HG02588 (cell line): ENCODE measurements at regions not wholly inside any gene's neighbourhood (a gene's known extent, or its start where the extent isn't known, plus 50 kb on each side); places are given as distances from the start of the nearest gene placed in this dataset.
"Not testable (repeated sequence)": the region's sequence is repeated elsewhere in the genome, so short reads cannot be mapped to it uniquely, and the experiment has no call there.

Source experiments
- ATAC-seq: cut with Tn5 transposase; IDR thresholded peaks from one replicate; pipeline ENCODE4 v1.9.1; 2021; ENCODE audit warnings: mild to moderate bottlenecking, moderate library complexity; ENCODE audit not compliant: unreplicated experiment

DNA sequence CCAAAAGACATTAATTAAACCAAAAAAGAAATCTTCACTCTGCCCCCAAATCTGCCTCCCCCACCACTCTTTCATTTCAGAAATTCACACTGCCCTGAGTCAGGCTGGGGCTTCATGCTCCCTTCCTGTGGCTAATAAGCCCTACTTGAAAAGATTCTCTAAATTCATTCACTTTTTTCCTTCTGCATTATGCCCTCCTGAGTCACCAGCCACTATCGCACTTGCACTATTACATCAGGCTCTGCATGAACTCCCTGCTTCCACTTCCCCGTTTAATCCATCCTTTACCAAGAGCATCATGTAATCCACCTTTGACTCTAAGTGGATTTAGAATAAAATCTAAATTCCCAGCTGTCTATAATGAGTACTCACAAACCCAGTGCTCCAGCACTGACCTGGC lies 295.4 kb upstream of the KLF3 start:
- no peak for ATAC-seq

DNA sequence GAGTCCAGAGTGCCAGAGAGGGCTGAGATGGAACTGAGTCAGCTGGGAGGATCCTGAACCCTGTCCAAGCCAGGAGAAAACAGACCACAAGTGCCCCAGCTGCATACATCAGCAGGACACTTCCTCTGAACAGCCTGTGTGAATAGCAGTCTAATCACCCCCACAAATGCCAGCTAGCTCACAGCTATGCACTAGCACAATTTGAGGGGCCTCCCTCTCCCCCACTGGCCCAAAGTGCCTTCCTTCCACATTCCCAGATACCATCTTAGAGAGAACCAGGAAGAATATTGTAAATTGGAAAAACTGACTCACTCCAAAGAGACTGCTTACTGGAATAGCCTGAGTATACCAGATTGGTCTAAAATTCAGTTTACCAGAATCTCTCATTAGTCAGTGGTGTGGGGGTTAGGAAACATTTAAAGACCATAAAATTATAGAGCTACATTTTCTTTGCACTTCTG lies 292.6 kb upstream of the KLF3 start:
- no peak for ATAC-seq

DNA sequence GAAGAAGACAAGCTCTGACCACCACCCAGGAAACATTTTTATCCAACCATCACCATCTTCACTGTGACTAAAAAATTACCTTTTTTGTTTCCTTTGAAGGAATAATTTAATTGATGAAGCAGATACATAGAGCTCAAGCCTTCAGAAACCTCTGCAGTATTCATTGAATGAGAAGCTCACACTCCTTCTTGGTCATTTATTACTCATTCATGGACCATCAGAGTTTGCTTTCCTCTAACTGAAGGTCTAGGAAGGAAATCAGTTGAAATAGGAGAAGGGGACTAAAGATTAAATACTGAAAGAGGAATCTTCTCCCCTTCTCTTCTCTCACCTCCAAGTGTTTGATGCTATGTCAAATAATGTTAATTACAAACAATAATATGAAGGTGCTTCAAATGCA lies 290.6 kb upstream of the KLF3 start:
- ATAC-seq, result no peak

DNA sequence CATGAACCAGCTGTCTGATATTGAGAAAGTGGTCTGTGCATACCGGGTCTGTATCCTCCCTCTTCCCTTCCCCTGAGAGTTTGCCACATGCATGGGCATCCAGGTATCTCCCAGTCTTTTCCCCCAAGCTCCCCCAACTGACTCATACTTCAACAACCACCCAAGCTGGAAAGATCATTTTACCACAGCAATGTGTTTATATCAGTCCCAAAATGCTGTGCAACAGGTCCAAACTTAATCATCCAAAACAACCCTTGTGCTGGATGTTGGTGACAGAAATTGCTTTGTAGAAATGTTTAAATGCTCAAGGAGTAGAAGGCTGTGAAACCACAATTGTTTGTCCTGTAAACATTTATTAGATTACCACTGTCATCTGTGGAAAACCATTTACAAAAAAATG lies 286.8 kb upstream of the KLF3 start:
- ATAC-seq, result no peak

DNA sequence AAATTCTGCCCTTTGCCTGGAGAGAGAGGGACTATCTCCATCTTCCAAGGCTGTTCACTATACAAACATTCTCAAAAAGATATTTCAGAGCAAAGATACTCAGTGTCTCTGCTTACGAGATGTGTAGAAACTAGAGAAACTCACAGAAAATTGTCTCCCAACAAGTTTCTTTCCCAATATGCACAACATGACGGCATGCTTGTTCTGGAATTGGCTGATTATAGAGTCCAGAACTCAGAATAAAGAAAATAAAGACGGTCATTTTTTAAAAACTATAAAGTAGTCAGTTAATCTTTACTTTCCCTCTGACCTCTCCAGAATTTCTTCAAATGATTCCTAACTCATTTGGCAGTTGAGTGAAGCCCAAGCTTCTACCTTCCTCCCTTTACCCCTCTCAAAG lies 285.5 kb upstream of the KLF3 start:
- no peak for ATAC-seq

DNA sequence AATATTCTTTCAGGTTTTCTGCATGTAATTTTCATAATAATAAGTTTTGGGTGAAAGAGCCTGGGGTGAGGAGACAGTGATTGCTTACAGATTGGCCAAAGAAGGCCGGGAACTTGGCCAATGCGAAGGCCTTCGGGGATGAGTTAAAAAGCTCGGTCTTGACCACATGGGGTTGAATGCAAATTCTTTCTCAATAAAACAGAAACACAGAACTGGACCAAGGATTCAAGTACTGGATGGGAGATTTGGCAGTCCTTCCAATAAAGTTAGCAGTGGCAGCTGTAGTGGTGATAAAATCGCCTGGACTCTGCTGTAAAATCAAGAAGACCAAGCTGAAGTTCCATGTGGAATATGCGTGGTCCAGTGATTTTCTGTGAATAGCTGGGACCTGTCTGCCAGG lies 282.2 kb upstream of the KLF3 start:
- no peak for ATAC-seq

DNA sequence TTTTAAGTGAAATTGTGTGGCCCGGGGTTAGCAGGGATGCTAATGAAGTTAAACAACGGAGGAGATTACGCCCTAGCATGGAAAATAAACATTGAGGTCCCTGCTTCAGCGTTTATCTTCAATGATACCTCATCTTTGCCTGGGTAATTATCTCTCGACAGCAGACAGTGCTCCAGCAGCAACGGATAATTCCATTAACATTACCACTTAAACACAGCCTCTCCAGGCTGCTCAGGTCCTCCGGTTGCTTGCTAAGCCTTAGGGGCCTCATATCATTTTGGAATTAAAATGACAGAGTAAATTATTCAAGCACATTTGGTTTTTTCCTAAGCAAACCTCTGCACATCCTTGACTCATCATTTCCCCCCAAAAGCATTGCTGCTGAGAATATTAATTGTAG lies 281.5 kb upstream of the KLF3 start:
- ATAC-seq, result no peak

DNA sequence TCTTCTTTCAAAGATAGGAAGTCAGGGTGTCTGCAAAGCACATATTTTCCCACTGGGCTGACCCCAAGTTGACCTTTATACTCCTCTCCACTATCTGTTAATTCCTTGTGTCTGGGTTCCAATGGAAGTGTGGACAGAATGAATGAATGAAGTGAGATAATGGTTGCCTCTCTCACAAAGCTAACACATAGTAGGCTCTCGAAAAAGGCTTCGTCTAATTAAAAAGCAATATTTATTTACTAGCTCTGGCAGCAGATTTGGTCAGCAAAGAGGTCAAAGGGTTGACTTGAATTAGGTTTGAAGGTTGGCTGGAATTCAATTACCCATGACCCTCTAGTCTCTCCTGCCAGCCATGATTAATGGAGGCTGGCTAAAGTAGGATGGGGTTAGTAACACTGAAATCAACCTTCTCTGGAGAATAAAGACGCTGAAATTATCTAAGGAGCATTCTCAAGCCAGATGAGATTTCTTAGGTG lies 280.3 kb upstream of the KLF3 start:
- ATAC-seq, result no peak

DNA sequence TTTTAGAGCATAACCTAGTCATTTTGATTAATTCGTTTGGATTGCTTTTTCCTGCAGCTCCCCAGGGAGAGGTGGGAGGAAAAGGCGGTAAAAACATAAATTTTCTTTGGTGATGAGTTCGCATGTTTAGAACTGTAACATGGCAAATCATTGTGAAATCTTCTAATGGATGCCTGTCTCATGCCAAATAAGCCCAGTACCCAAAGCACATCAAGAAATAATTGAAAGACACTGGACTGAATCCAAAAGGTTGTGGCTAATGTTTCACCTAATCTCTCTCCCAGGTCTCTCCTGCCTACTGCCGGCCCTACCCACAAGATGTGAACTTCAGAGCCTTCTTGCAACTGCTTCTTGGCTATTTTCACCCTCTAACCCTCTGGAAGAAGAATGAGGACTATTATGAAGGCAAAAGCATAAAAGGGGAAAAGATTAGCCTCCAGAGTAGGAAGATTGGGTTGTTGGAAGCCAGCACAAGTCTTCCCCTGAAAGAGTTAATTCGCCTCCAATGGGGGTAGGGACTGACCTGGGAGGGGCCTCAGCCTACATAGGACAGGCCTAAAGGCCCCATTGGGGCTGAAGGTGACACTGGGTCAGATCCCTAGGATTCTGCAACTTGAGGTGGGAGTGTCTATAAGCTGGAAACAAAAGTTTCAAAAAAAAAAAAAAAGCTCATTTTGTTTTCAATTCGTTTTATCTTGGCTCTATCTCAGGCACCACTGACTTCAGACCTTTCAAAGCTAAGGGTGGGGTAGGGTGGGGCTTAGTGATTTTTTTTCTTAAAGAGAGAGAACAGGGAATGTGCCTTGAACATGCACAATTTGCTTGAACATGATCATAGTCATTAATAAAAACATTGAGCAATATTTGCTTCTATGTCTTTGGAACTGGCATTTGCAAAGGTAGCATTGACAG lies 278.6 kb upstream of the KLF3 start:
- no peak for ATAC-seq

DNA sequence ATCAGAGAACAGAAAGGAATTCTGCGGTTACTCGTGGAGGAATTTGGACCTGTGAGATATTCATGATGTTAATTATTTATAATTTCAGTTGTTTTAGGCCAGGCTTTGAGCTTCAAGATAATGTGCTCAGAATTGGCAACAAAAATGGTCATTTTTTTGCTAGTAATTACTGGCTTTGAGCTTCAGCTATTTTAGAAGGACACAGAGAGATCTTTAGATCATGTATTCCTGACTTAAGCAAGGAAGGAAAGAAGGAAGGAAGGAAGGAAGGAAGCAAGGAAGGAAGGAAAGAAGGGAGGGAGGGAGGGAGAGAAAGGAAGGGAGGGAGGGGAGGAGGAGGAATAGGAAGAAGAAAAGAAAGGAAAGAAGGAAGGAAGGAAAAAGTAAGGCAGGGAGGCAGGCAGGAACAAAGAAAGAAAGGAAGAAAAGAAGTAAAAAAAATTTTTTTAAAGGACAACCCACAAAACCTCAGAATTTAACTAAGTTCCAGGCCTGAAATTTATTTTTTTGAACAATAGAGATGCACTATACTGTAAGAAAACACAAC lies 277.9 kb upstream of the KLF3 start:
- no peak for ATAC-seq

DNA sequence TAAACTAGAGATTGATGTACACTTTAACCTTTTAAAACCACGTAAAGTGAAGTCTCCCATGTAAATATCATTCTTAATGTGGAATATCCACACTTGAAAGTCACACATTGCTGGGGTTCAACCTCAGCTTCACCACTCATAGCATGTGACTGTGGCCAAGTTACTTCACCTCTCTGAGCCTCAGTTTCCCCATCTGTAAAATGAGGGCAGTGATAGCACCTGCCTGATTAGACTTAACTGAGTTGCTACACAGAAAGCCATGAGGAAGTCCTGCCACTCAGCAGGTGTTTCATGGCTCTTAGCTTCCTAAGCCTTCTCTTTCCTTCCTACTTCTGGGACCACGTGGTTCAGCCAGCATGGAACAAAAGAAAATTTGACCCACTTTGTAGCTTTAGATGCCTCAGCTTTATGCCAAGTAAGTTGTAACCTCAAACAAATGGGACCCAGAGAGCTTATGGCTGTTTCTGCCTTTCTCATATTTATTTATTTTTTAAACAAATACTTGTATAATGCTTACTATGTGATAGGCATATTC lies 277.3 kb upstream of the KLF3 start:
- no peak for ATAC-seq

DNA sequence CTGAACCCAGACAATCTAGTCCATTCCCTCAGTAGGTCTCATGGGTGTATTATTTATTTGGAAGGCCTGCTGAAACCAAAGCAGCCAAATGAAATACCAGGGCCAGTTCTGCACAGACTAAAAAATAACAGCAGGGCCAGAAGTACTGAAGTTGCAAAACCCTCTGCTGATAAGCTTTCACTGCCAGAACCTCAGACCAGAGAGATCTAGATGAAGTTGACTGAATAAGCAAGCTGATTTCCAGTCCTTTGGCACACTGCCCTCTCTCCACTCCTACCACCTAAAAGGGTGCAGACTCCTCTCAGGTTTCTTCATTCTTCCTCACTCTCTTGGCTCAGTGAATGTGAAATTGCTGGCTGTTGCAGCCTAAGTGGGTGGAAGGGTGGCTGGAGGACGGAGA lies 276.7 kb upstream of the KLF3 start:
- ATAC-seq, result no peak

DNA sequence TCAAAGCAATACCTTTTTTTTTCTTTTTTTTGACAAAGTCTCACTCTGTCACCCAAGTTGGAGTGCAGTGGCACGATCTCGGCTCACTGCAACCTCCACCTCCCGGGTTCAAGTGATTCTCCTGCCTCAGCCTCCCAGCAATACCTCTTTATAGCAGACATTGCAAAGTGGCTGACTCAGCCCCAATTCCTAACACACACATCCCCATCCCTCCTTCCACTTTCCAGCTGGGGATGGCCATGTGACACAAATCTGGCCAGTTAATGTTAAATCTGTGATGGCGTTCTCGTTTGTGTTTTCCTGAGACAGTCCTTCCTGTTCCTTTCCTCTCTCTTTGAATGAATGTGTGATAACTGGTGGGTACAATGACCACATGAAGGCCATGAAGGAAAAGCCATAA lies 276.2 kb upstream of the KLF3 start:
- ATAC-seq, result no peak

DNA sequence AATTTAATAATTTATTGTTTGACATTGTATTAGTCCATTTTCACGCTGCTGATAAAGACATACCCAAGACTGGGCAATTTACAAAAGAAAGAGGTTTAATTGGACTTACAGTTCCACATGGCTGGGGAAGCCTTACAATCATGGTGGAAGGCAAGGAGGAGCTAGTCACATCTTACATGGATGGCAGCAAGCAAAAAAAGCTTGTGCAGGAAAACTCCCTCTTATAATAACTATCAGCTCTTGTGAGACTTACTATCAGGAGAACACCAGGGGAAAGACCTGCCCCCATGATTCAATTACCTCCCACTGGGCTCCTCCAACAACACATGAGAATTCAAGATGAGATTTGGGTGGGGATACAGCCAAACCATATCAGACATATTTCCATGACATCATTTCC lies 275.1 kb upstream of the KLF3 start:
- ATAC-seq, result not testable (repeated sequence)

DNA sequence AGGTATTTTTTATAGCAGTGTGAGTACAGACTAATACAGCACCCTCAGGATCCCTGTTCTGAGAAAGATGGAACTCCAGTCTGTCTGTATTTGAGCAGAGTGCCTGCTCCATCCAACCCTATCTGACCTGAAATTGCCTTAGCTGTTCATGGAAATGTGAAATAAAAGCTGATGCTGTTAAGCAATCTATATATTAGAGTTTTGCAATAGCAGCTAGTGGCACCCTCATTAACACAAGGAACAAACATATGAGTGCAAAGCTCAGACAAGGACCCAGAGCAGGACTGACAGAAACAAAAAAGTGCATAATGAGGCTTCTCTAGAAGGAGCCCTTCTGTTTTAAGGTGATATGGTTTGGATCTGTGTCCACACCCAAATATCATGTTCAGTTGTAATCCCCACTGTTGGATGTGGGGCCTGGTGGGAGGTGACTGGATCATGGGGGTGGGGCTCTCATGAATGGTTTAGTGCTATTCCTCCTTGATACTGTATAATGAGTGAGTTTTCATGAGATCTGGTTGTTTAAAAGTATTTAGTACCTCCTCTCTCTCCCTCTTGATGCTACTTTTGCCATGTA lies 272.9 kb upstream of the KLF3 start:
- no peak for ATAC-seq

DNA sequence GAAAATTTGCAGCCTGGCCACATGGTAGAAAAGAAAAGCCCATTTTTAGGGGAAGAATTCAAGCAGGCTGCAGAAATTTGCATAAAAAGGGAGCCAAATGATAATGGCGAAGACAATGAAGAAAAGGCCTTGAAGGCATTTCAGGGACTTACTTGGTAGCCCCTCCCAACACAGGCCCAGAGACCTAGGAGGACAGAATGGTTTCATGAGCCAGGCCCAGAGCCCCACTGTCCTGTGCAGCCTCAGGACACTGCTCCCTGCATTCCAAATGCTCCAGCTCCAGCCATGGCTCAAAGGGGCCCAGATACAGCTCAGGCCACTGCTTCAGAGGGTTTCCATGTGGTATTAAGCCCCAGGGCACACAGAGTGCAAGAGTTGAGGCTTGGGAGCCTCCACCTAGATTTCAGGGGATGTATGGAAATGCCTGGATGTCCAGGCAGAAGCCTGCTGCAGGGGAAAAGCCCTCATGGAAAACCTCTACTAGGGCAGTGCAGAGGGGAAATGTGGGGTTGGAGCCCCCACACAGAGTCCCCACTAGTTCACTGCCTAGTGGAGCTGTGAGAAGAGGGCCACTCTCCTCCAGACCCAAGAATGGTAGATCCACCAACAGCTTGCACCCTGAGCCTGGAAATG lies 271.7 kb upstream of the KLF3 start:
- ATAC-seq, result no peak

DNA sequence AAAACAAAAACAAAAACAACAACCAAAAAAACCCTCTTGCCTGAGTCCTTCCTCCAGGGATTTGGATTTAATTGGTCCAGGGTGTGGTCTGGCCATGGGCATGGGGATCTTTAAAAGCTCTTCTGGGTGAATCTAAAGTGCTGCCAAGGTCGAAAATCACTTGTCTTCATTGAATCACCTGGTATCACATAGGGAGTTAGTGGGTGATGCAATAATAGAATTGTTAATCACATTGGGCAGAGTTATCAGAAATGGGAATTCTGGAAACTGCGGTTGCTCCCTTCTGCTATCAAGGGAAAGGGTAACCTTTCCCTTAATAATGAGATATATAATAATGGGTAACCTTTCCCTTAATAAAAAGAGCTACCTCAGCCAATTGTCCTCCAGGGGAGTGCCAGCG lies 267.9 kb upstream of the KLF3 start:
- no peak for ATAC-seq

DNA sequence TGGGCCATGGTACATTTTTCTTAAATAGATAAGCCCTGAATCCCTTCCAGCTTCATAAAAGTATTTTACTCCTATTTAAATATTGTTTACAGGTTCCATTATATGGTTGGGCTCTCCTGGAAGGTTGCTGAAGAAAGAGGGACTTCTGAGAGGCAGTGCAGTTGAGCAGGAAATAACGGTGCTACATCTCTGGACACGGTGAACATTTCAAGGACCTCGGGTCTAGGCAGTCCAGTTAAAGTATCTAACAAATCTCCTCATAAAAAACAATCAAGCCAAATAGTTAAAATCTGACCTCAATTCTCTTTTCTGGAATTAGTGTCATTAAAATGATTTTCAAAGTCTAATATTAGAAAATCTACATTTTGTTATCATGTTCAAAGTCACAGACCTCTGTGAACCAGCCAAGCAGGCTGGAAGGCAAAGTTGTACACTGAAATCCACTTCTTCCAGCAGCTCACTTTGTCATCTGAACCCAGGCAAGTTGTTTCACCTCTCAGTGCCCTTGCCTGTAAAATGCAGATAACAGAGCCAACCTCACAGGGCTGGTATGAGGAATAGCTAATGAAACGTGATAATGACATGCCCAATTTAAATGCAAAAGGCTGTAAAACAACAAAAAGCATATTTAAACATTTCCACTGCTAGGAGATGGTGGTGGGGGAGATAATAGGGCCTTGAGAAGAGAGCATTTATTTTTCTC lies 267.0 kb upstream of the KLF3 start:
- no peak for ATAC-seq

DNA sequence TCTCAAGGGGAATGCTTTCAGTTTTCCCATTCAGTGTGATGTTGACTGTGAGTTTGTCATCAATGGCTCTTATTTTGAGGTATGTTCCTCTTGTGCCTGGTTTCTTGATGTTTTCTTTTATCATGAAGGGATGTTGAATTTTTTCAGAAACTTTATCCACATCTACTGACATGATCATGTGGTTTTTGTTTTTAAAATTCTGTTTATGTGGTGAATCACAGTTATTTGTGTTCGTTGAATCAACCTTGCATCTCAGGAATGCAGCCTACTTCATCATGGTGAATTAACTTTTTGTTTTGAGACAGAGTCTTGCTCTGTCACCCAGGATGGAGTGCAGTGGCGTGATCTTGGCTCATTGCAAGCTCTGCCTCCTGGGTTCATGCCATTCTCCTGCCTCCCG lies 263.1 kb upstream of the KLF3 start:
- no peak for ATAC-seq

DNA sequence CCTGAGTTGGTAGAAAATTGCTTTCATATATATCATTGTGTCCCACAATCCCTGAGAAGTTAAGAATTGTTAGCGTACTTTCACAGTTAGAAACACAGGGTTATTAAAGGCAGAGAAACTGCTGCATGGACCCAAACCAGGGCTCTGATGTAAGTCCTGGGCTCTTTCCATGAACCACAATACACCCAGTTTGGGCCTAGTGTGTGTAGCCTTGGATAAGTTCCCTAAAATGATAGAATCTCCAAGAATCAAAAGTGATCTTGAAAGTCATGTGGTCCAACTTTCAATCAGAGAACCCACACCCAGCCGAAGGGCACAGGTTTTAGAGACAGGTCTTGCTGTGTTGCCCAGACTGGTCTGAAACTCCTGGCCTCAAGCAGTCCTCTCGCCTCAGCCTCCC lies 257.8 kb upstream of the KLF3 start:
- ATAC-seq, result no peak

DNA sequence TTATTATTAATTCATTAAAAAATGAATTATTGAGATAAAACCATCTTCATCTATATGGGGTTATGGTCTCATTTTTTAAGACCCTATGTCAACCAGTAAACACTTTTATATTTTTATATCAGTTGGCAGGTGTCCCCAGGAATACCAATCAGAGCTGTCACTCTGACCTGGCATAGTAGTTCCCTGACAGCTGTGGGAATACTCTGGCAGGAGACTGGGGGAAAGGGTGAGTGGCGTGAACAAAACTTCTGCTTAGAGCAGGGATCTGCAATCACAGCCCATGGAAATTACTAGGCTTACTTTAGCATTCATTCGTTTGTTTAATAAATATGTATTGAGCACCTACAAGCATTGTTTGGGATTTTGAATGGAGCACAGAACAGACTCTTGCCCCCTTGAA lies 254.1 kb upstream of the KLF3 start:
- no peak for ATAC-seq
